ENCODE measurements at regions not wholly inside any gene's neighbourhood (a gene's known extent, or its start where the extent isn't known, plus 50 kb on each side); places are given as distances from the start of the nearest gene placed in this dataset.

- no peak for DNase-seq (ENCODE audit: low spot score)
Measured at GRCh38 chr18:45435810-45436209, 179.5 kb upstream of the SLC14A2 start.

- DNase-seq (ENCODE audit: low spot score) = no peak
Measured at GRCh38 chr18:45437366-45437765, 177.9 kb upstream of the SLC14A2 start.

GRCh38 chr18:45439851-45440645 is 175.2 kb upstream of the SLC14A2 start:
- no peak for DNase-seq (ENCODE audit: low spot score)

- no peak for DNase-seq (ENCODE audit: low spot score)
Measured at GRCh38 chr18:45441110-45441847, 174.0 kb upstream of the SLC14A2 start.

- DNase-seq (ENCODE audit: low spot score) = no peak
Measured at GRCh38 chr18:45444040-45444439, 171.2 kb upstream of the SLC14A2 start.

GRCh38 chr18:45447355-45448265 is 167.7 kb upstream of the SLC14A2 start:
- no peak for DNase-seq (ENCODE audit: low spot score)

- DNase-seq (ENCODE audit: low spot score) = no peak
Measured at GRCh38 chr18:45448871-45449270, 166.4 kb upstream of the SLC14A2 start.

GRCh38 chr18:45449418-45450227 is 165.7 kb upstream of the SLC14A2 start:
- DNase-seq (ENCODE audit: low spot score) = no peak

GRCh38 chr18:45456090-45457021 is 158.9 kb upstream of the SLC14A2 start:
- DNase-seq (ENCODE audit: low spot score) = peak; percentile 26

GRCh38 chr18:45458033-45458432 is 157.2 kb upstream of the SLC14A2 start:
- DNase-seq (ENCODE audit: low spot score) = no peak

- DNase-seq (ENCODE audit: low spot score) = no peak
Measured at GRCh38 chr18:45462179-45462578, 153.1 kb upstream of the SLC14A2 start.

GRCh38 chr18:45463451-45463850 is 151.8 kb upstream of the SLC14A2 start:
- DNase-seq (ENCODE audit: low spot score) = no peak

- DNase-seq (ENCODE audit: low spot score) = no peak
Measured at GRCh38 chr18:45464619-45465018, 150.7 kb upstream of the SLC14A2 start.

GRCh38 chr18:45467293-45467692 is 148.0 kb upstream of the SLC14A2 start:
- DNase-seq (ENCODE audit: low spot score) = no peak

- no peak for DNase-seq (ENCODE audit: low spot score)
Measured at GRCh38 chr18:45467945-45468344, 147.3 kb upstream of the SLC14A2 start.

- no peak for DNase-seq (ENCODE audit: low spot score)
Measured at GRCh38 chr18:45478889-45479288, 136.4 kb upstream of the SLC14A2 start.

- no peak for DNase-seq (ENCODE audit: low spot score)
Measured at GRCh38 chr18:45480219-45481015, 134.9 kb upstream of the SLC14A2 start.

GRCh38 chr18:45481821-45482220 is 133.5 kb upstream of the SLC14A2 start:
- no peak for DNase-seq (ENCODE audit: low spot score)

GRCh38 chr18:45482286-45482685 is 133.0 kb upstream of the SLC14A2 start:
- no peak for DNase-seq (ENCODE audit: low spot score)

GRCh38 chr18:45487581-45487980 is 127.7 kb upstream of the SLC14A2 start:
- DNase-seq (ENCODE audit: low spot score) = no peak
